WTC11 (cell line): ENCODE measurements at regions not wholly inside any gene's neighbourhood (a gene's known extent, or its start where the extent isn't known, plus 50 kb on each side); places are given as distances from the start of the nearest gene placed in this dataset.

ENCODE experiments used
- ATAC-seq: fragments of 200-7000 bp; cut with Tn5 transposase; 2 replicates; pipeline ENCODE4 v1.10.0; 2021; ENCODE audit warnings: mild to moderate bottlenecking, moderate library complexity
- CTCF ChIA-PET: fragments of 300-600 bp; sonication (Branson Sonifier 250); formaldehyde crosslinking; loops from one replicate; lab custom pipeline; 2021; ENCODE audit warnings: antibody characterized with exemption; lab: Charles Lee
- POLR2A ChIA-PET: fragments of 350-600 bp; sonication (Branson Sonifier 250); formaldehyde crosslinking; loops from one replicate; lab custom pipeline; 2021; ENCODE audit warnings: antibody characterized with exemption; lab: Charles Lee
- DNase-seq: peaks from one replicate; pipeline ENCODE4 v3.0.0; 2021; ENCODE audit warnings: low spot score
- H3K27ac Mint-ChIP-seq: 2 replicates; pipeline ENCODE4 v1.8.0; 2021; ENCODE audit warnings: mixed read lengths
- H3K27me3 Mint-ChIP-seq: 2 replicates; pipeline ENCODE4 v1.8.0; 2021; ENCODE audit warnings: low read depth, mild to moderate bottlenecking, moderate library complexity, mixed read lengths
- H3K36me3 Mint-ChIP-seq: 2 replicates; pipeline ENCODE4 v1.8.0; 2021; ENCODE audit warnings: mixed read lengths
- H3K4me1 Mint-ChIP-seq: 2 replicates; pipeline ENCODE4 v1.8.0; 2022; ENCODE audit warnings: mixed read lengths
- H3K4me3 Mint-ChIP-seq: 2 replicates; pipeline ENCODE4 v1.8.0; 2021; ENCODE audit warnings: mild to moderate bottlenecking, moderate library complexity, mixed read lengths
- H3K9me3 Mint-ChIP-seq: 2 replicates; pipeline ENCODE4 v1.8.0; 2021; ENCODE audit warnings: mixed read lengths
- ATF1 ChIP-seq: sonication (generic); formaldehyde crosslinking; IDR thresholded peaks from 2 replicates; pipeline ENCODE4 v1.8.1; 2023; ENCODE audit warnings: mild to moderate bottlenecking, moderate library complexity, missing genetic modification reagents
- CBFB ChIP-seq: sonication (generic); formaldehyde crosslinking; IDR thresholded peaks from 2 replicates; pipeline ENCODE4 v1.8.1; 2022; ENCODE audit warnings: mild to moderate bottlenecking, low read depth, missing genetic modification reagents
- CREB1 ChIP-seq: sonication (generic); formaldehyde crosslinking; IDR thresholded peaks from 2 replicates; pipeline ENCODE4 v1.8.0; 2023; ENCODE audit warnings: mild to moderate bottlenecking, missing genetic modification reagents
- CREM ChIP-seq: sonication (generic); formaldehyde crosslinking; IDR thresholded peaks from 2 replicates; pipeline ENCODE4 v1.8.1; 2022; ENCODE audit warnings: mild to moderate bottlenecking, missing genetic modification reagents, moderate library complexity
- E2F4 ChIP-seq: sonication (generic); formaldehyde crosslinking; IDR thresholded peaks from 2 replicates; pipeline ENCODE4 v1.8.1; 2022; ENCODE audit warnings: low read depth, mild to moderate bottlenecking, moderate library complexity, missing genetic modification reagents, borderline replicate concordance
- GABPB1 ChIP-seq: sonication (generic); formaldehyde crosslinking; IDR thresholded peaks from 2 replicates; pipeline ENCODE4 v1.8.1; 2023; ENCODE audit warnings: mild to moderate bottlenecking, missing genetic modification reagents
- HMGXB4 ChIP-seq: sonication (generic); formaldehyde crosslinking; IDR thresholded peaks from 2 replicates; pipeline ENCODE4 v1.8.1; 2023; ENCODE audit warnings: mild to moderate bottlenecking, moderate library complexity, missing genetic modification reagents
- KAT7 ChIP-seq: sonication (generic); formaldehyde crosslinking; IDR thresholded peaks from 2 replicates; pipeline ENCODE4 v1.8.1; 2023; ENCODE audit warnings: missing genetic modification reagents, mild to moderate bottlenecking, borderline replicate concordance
- NR2C2 ChIP-seq: sonication (generic); formaldehyde crosslinking; IDR thresholded peaks from 2 replicates; pipeline ENCODE4 v1.8.0; 2022; ENCODE audit warnings: mild to moderate bottlenecking, missing genetic modification reagents
- NR3C1 ChIP-seq: sonication (generic); formaldehyde crosslinking; conservative IDR thresholded peaks from 2 replicates; pipeline ENCODE4 v1.8.1; 2023; ENCODE audit warnings: low read depth, mild to moderate bottlenecking, missing genetic modification reagents
- PRDM15 ChIP-seq: sonication (generic); formaldehyde crosslinking; IDR thresholded peaks from 2 replicates; pipeline ENCODE4 v1.8.0; 2022; ENCODE audit warnings: missing genetic modification reagents
- TEAD1 ChIP-seq: sonication (generic); formaldehyde crosslinking; IDR thresholded peaks from 2 replicates; pipeline ENCODE4 v1.8.0; 2022; ENCODE audit warnings: mild to moderate bottlenecking, missing genetic modification reagents
- TEAD4 ChIP-seq: sonication (generic); formaldehyde crosslinking; IDR thresholded peaks from 2 replicates; pipeline ENCODE4 v1.8.0; 2022; ENCODE audit warnings: mild to moderate bottlenecking, missing genetic modification reagents
- TP53 ChIP-seq: sonication (generic); formaldehyde crosslinking; IDR thresholded peaks from 2 replicates; pipeline ENCODE4 v1.8.1; 2023; ENCODE audit warnings: mild to moderate bottlenecking, missing genetic modification reagents
- ZNF232 ChIP-seq: sonication (generic); formaldehyde crosslinking; IDR thresholded peaks from 2 replicates; pipeline ENCODE4 v1.8.0; 2022; ENCODE audit warnings: mild to moderate bottlenecking, missing genetic modification reagents

- Mint-ChIP-seq H3K9me3 (no peaks in the 10 kb centered on the region), H3K4me1 (no peaks in the 10 kb centered on the region), H3K27ac (no peak overlapping the region), H3K4me3 (no peak overlapping the region), H3K36me3 (no peaks in the 10 kb centered on the region), H3K27me3 (no peaks in the 10 kb centered on the region)
- no peak for ATAC-seq
- no peak for DNase-seq
- TF ChIP-seq NR3C1 (CRISPR knock-in tag) (no peak), TP53 (CRISPR knock-in tag) (no peak), KAT7 (no peak), CREB1 (no peak), TEAD1 (CRISPR knock-in tag) (no peak), CREM (CRISPR knock-in tag) (no peak), HMGXB4 (CRISPR knock-in tag) (no peak), ZNF232 (CRISPR knock-in tag) (no peak), NR2C2 (CRISPR knock-in tag) (no peak), PRDM15 (no peak), TEAD4 (no peak), ATF1 (CRISPR knock-in tag) (no peak)
- ChIA-PET POLR2A (no interaction called here), CTCF (no interaction called here)
Measured at GRCh38 chr5:39628348-39628747, 203.6 kb upstream of the DAB2 start.

GRCh38 chr5:39624890-39625289 lies 200.1 kb upstream of the DAB2 start:
- Mint-ChIP-seq H3K9me3 (no peaks in the 10 kb centered on the region), H3K27me3 (no peaks in the 10 kb centered on the region), H3K4me3 (no peak overlapping the region)
- TF ChIP-seq CBFB (no peak), E2F4 (CRISPR knock-in tag) (no peak), TEAD4 (no peak), KAT7 (no peak)
- TF ChIP-seq, all 79 proteins: peak for 0
- H3K36me3 Mint-ChIP-seq = no peaks in the 10 kb centered on the region
- no peak overlapping the region for H3K27ac Mint-ChIP-seq
- no peaks in the 10 kb centered on the region for H3K4me1 Mint-ChIP-seq
- ChIA-PET CTCF (no interaction called here), POLR2A (no interaction called here)
- ATAC-seq (no peak), DNase-seq (no peak)

- ATAC-seq (no peak; the same call in 1 of the 2 replicates), DNase-seq (no peak)
- TF ChIP-seq CREM (CRISPR knock-in tag) (no peak), GABPB1 (CRISPR knock-in tag) (0 out of 2 replicates have a peak, but pooled peaks have one; percentile 18), NR3C1 (CRISPR knock-in tag) (no peak)
- H3K4me3 Mint-ChIP-seq = no peak overlapping the region
- ChIA-PET POLR2A (no interaction called here), CTCF (no interaction called here)
- no peaks in the 10 kb centered on the region for H3K4me1 Mint-ChIP-seq
- H3K27me3 Mint-ChIP-seq = no peaks in the 10 kb centered on the region
- H3K36me3 Mint-ChIP-seq = no peaks in the 10 kb centered on the region
- no peaks in the 10 kb centered on the region for H3K9me3 Mint-ChIP-seq
- H3K27ac Mint-ChIP-seq = no peak overlapping the region
Measured at GRCh38 chr5:39624268-39624886, 199.6 kb upstream of the DAB2 start.
